Heart right ventricle (tissue), 16 donors: ENCODE measurements at regions not wholly inside any gene's neighbourhood (a gene's known extent, or its start where the extent isn't known, plus 50 kb on each side); places are given as distances from the start of the nearest gene placed in this dataset.

ENCODE experiments used
- ATAC-seq, 8 donors: fragments of 200-7000 bp; cut with Tn5 transposase; one replicate each; pipeline ENCODE4 v1.9.1; 2020; ENCODE audit warnings: mild to moderate bottlenecking in 8 of 8, moderate library complexity in 8 of 8, moderate number of reproducible peaks in 1 of 8
- DNase-seq, 2 donors: peaks; one replicate each; pipeline ENCODE4 v3.0.0-alpha.2; 2020
- H3K27ac ChIP-seq, 10 donors: fragments of 200-600 bp; sonication (generic) in 2 of 10; one replicate each; pipeline versions ENCODE4 v1.5.0 to v1.8.0; 2020 to 2022; ENCODE audit warnings: mild to moderate bottlenecking in 3 of 10
- H3K27me3 ChIP-seq, 7 donors: fragments of 200-600 bp; one replicate each; pipeline ENCODE4 v1.8.0; 2021 to 2022; ENCODE audit warnings: mild to moderate bottlenecking in 2 of 7
- H3K36me3 ChIP-seq, 9 donors: fragments of 200-600 bp; sonication (generic) in 1 of 9; one replicate each; pipeline versions ENCODE4 v1.5.0 to v1.8.0; 2020 to 2022; ENCODE audit warnings: mild to moderate bottlenecking in 2 of 9
- H3K4me1 ChIP-seq, 9 donors: fragments of 200-600 bp; sonication (generic) in 1 of 9; one replicate each; pipeline versions ENCODE4 v1.5.0 to v1.8.0; 2020 to 2022; ENCODE audit warnings: mild to moderate bottlenecking in 4 of 9
- H3K4me3 ChIP-seq, 10 donors: fragments of 200-600 bp; sonication (generic) in 2 of 10; one replicate each; pipeline versions ENCODE4 v1.5.0 to v1.8.0; 2020 to 2022; ENCODE audit warnings: mild to moderate bottlenecking in 7 of 10, moderate library complexity in 2 of 10
- H3K9me3 ChIP-seq, 11 donors: fragments of 200-600 bp in 10 of 11; sonication (generic) in 2 of 11; one replicate each; pipeline versions ENCODE4 v1.5.0 to v1.8.0; 2013 to 2022; ENCODE audit warnings: mild to moderate bottlenecking in 2 of 11, control low read depth in 1 of 11, moderate library complexity in 1 of 11
- CTCF ChIP-seq, 9 donors: fragments of 200-600 bp; sonication (generic) in 2 of 9; IDR thresholded peaks; one replicate each; pipeline versions ENCODE4 v1.5.0 to v1.8.0; 2021 to 2022; ENCODE audit warnings: antibody characterized with exemption in 9 of 9, mild to moderate bottlenecking in 5 of 9, moderate library complexity in 1 of 9
- WGBS, 2 donors: extraction: QIAGEN DNeasy Blood & Tissue Kit; methylation state at CpG; one replicate each; pipeline ENCODE4 v1.1.7; 2013; ENCODE audit warnings: inconsistent platforms in 1 of 2; 5-methylcytosine and 5-hydroxymethylcytosine counted together
- intact Hi-C, 10 donors: fragments of 100-400 bp; cut with DNase I; formaldehyde crosslinking; loops; one replicate each; pipeline versions ENCODE4 v1.11.1 to v1.14.2; 2022
- donor health status: Arrhythmogenic right ventricular cardiomyopathy.
- donor health status: ischemic (EF 13 %, LVEDD 7.1; RV severe dilation, severe dysfunction).
- donor health status: healthy with polysubstance abuse.
- donor health status: DM: no; HTN: yes; CAD: no.
- donor health status: DM: no; HTN: no; CAD: no.
- donor health status: ischemic (EF 25% LVEDD 6.9; RV normal size, moderate dysfunction).
- donor health status: ischemic (EF 25% LVEDD 5.7; RV mildly dilated, moderate dysfunction).
- donor health status: healthy.
- donor health status: DM: yes; HTN: yes; CAD: no.
- donor health status: Ischemic cardiomyopathy.
- donor health status: ischemic (EF 35%, LVEDD 5.7; RV mildly dilated, moderate dysfunction).
- donor health status: nonischemic (EF 11% LVEDD 7.7; RV severe dilation, severe dysfunction).
- donor health status: DM: yes; HTN: yes; CAD: no.
- donor health status: PGD.
- donor health status: ischemic (EF 29% LVEDD 5.4; RV normal size, mild dysfunction).
- donor health status: nonischemic (EF 23%, LVEDD 6.1; RV moderate dilation, normal function).

DNA sequence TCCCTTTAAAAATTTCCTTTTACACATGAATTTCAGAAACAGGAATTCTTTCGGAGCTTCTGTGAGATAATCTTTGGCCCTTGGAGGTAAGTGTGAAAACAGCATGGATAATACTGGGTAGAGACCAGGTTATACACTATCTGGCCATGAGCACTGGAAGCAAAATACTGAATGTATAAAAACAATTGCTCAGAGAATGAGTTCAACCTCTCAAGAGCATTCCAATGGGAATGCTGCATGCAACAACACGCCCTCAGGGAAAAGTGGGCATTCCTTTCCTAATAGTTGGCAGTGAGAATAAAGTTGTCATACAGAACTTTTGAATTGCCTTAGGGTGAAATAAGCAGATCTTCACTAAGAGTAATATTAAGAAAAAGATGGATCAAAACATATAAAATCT is 574.8 kb upstream of the DIPK2B start:
- Histone ChIP-seq H3K36me3 (no peaks in the 10 kb centered on the region), H3K4me3 (no peak overlapping the region), H3K4me1 (peaks cover 0 to 30% (median 0%) of the 10 kb centered on the region in 9 donors), H3K27me3 (peaks cover 0 to 68% (median 0%) of the 10 kb centered on the region in 7 donors), H3K27ac (peak overlapping the region in 3 of 10 donors; percentile 29 to 70 (median 44)), H3K9me3 (no peaks in the 10 kb centered on the region)
- ATAC-seq (no peak), DNase-seq (no peak)
- TF ChIP-seq CTCF (IDR thresholded peaks at IDR 0.05): no peak
- WGBS, 2 donors: 51 to 62% methylated on average over 2 of the region's 2 CpGs
- intact Hi-C loops: loop anchor here in 1 of 10 donors (10.0 kb wide), 1 partner anchor 261 kb away; no protein-coding TSS in a partner anchor

GRCh38 chrX:45774961-45775360 is 574.3 kb upstream of the DIPK2B start:
- ATAC-seq: peak in 6 of 8 donors; percentile 27 to 70 (median 53)
- peak overlapping the region in 4 of 10 donors; percentile 29 to 70 (median 36) for H3K27ac ChIP-seq
- no peak overlapping the region for H3K4me3 ChIP-seq
- H3K27me3 ChIP-seq: peaks cover 0 to 63% (median 0%) of the 10 kb centered on the region in 7 donors
- H3K9me3 ChIP-seq: no peaks in the 10 kb centered on the region
- no peak for TF ChIP-seq CTCF (IDR thresholded peaks at IDR 0.05)
- H3K4me1 ChIP-seq: peaks cover 0 to 30% (median 0%) of the 10 kb centered on the region in 9 donors
- intact Hi-C loops: loop anchor here in 1 of 10 donors (10.0 kb wide), 1 partner anchor 260 kb away; no protein-coding TSS in a partner anchor
- peak in 1 of 2 donors; percentile 25 for DNase-seq
- 62 to 63% methylated on average over 4 to 5 of the region's 5 CpGs for WGBS, 2 donors
- no peaks in the 10 kb centered on the region for H3K36me3 ChIP-seq

GRCh38 chrX:45773572-45773971 is 572.9 kb upstream of the DIPK2B start:
- no peak overlapping the region for H3K27ac ChIP-seq
- peaks cover 0 to 60% (median 0%) of the 10 kb centered on the region in 7 donors for H3K27me3 ChIP-seq
- no peak overlapping the region for H3K4me3 ChIP-seq
- peaks cover 0 to 27% (median 0%) of the 10 kb centered on the region in 9 donors for H3K4me1 ChIP-seq
- TF ChIP-seq CTCF (IDR thresholded peaks at IDR 0.05): no peak
- no peaks in the 10 kb centered on the region for H3K9me3 ChIP-seq
- H3K36me3 ChIP-seq: no peaks in the 10 kb centered on the region
- ATAC-seq (no peak), DNase-seq (no peak)
- intact Hi-C loops: loop anchor here in 1 of 10 donors (10.0 kb wide), 1 partner anchor 259 kb away; no protein-coding TSS in a partner anchor
- 97 to 98% methylated on average over 4 of the region's 4 CpGs for WGBS, 2 donors

DNA sequence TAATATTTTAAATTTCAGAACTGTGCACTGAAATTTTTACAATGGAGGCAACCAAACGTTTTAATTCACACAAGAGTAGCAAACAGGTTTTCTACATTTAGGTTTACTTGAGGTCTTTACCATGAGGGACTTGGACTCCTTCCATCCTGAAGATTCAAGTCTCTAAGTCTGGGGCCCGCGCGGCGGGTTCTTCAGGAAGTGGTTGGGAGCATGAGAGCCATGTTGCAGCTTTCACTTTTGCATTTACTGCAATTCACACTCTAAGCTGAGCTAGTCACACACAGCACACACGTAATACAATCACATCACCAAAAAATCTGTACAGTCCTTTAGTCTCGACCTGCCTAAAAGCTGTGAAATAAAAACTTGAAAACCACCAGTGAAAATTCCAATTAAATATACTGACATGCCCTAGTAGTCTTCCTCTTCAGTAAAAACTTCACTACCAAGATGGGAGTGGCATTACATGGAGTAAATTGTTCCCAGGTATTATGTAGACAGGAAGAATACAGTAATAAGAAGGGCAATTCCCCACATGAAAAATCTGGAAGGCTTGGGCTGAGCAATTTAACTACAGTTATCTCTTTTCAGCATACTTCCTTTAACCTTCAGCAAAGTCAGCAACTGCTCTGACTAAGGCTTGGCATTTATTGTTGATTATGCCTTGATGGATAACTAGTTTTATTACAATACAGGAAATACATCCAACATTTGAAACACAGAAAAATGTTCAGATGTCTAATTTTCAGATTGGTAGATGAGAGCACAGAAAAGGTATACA is 571.1 kb upstream of the DIPK2B start:
- H3K4me3 ChIP-seq: peak overlapping the region in 6 of 10 donors; percentile 46 to 58 (median 52)
- H3K4me1 ChIP-seq: peaks cover 0 to 27% (median 0%) of the 10 kb centered on the region in 9 donors
- H3K9me3 ChIP-seq: no peaks in the 10 kb centered on the region
- 32 to 55% methylated on average over 7 of the region's 7 CpGs for WGBS, 2 donors
- H3K27ac ChIP-seq: peak overlapping the region in 7 of 10 donors; percentile 58 to 82 (median 74)
- DNase-seq (peak; percentile 7 to 9), ATAC-seq (peak in 2 of 8 donors; percentile 34 to 49)
- H3K36me3 ChIP-seq: no peaks in the 10 kb centered on the region
- TF ChIP-seq CTCF (IDR thresholded peaks at IDR 0.05): no peak
- intact Hi-C loops: loop anchor here in 1 of 10 donors (10.0 kb wide), 1 partner anchor 257 kb away; no protein-coding TSS in a partner anchor
- peaks cover 0 to 67% (median 0%) of the 10 kb centered on the region in 7 donors for H3K27me3 ChIP-seq
